DMS 273 (cell line): ENCODE measurements at regions not wholly inside any gene's neighbourhood (a gene's known extent, or its start where the extent isn't known, plus 50 kb on each side); places are given as distances from the start of the nearest gene placed in this dataset.
A peak's percentile ranks its signal among the peaks of the same experiment; 100 is the strongest.

Source experiments
- DNase-seq: peaks from one replicate; lab custom pipeline; 2025; ENCODE audit not compliant: unreplicated experiment; lab: John Stamatoyannopoulos, UW

GRCh38 chr9:16329671-16330113, 540.8 kb downstream of the BNC2 start:
- peak; percentile 6 for DNase-seq

GRCh38 chr9:16331031-16331430, 539.4 kb downstream of the BNC2 start:
- no peak for DNase-seq

GRCh38 chr9:16331527-16331926, 538.9 kb downstream of the BNC2 start:
- no peak for DNase-seq

- DNase-seq, result no peak
Observed at GRCh38 chr9:16333691-16334090, 536.8 kb downstream of the BNC2 start.

- peak; percentile 75 for DNase-seq
Observed at GRCh38 chr9:16335788-16336580, 534.5 kb downstream of the BNC2 start.

- no peak for DNase-seq
Observed at GRCh38 chr9:16336833-16337232, 533.6 kb downstream of the BNC2 start.

GRCh38 chr9:16337322-16338029, 533.0 kb downstream of the BNC2 start:
- DNase-seq, result peak; percentile 32

- DNase-seq, result no peak
Observed at GRCh38 chr9:16341177-16341576, 529.3 kb downstream of the BNC2 start.

GRCh38 chr9:16342246-16343020, 528.0 kb downstream of the BNC2 start:
- DNase-seq, result no peak

- no peak for DNase-seq
Observed at GRCh38 chr9:16343249-16344237, 526.9 kb downstream of the BNC2 start.

- no peak for DNase-seq
Observed at GRCh38 chr9:16344343-16344742, 526.1 kb downstream of the BNC2 start.

- no peak for DNase-seq
Observed at GRCh38 chr9:16345902-16346301, 524.6 kb downstream of the BNC2 start.

GRCh38 chr9:16347886-16348285, 522.6 kb downstream of the BNC2 start:
- no peak for DNase-seq

- no peak for DNase-seq
Observed at GRCh38 chr9:16348531-16348930, 521.9 kb downstream of the BNC2 start.

- DNase-seq, result no peak
Observed at GRCh38 chr9:16352251-16352650, 518.2 kb downstream of the BNC2 start.

GRCh38 chr9:16352791-16353401, 517.6 kb downstream of the BNC2 start:
- no peak for DNase-seq

GRCh38 chr9:16356196-16356765, 514.2 kb downstream of the BNC2 start:
- no peak for DNase-seq

- no peak for DNase-seq
Observed at GRCh38 chr9:16357828-16358227, 512.6 kb downstream of the BNC2 start.

GRCh38 chr9:16358751-16359150, 511.7 kb downstream of the BNC2 start:
- DNase-seq, result no peak
